Tibial nerve (tissue), 4 donors: ENCODE measurements at regions not wholly inside any gene's neighbourhood (a gene's known extent, or its start where the extent isn't known, plus 50 kb on each side); places are given as distances from the start of the nearest gene placed in this dataset.

Experiments used
- CTCF ChIP-seq, 5 experiments: fragments of 200-600 bp in 3 of 5; fragments of 450-650 bp in 2 of 5; sonication (generic) in 3 of 5; IDR thresholded peaks; one replicate each; pipeline ENCODE4 v1.5.1; 2016 to 2019; ENCODE audit warnings: antibody characterized with exemption in 5 of 5, mild to moderate bottlenecking in 3 of 5, moderate library complexity in 2 of 5
- EP300 ChIP-seq, 2 donors: sonication (generic); formaldehyde crosslinking; IDR thresholded peaks; one replicate each; pipeline ENCODE4 v1.6.1; 2017; ENCODE audit warnings: antibody characterized with exemption in 2 of 2, mild to moderate bottlenecking in 1 of 2
- POLR2A ChIP-seq, 2 donors: fragments of 450-650 bp; IDR thresholded peaks; one replicate each; pipeline ENCODE4 v1.6.1; 2017; ENCODE audit warnings: antibody characterized with exemption in 2 of 2, mild to moderate bottlenecking in 2 of 2, moderate library complexity in 2 of 2

- TF ChIP-seq CTCF (IDR thresholded peaks at IDR 0.05) (no peak), EP300 (IDR thresholded peaks at IDR 0.05) (no peak), POLR2A (IDR thresholded peaks at IDR 0.05) (no peak)
Observed at GRCh38 chr13:80563439-80563838, 222.5 kb upstream of the SPRY2 start.
